HS-5 (cell line): ENCODE measurements at regions not wholly inside any gene's neighbourhood (a gene's known extent, or its start where the extent isn't known, plus 50 kb on each side); places are given as distances from the start of the nearest gene placed in this dataset.
"Not testable (repeated sequence)": the region's sequence is repeated elsewhere in the genome, so short reads cannot be mapped to it uniquely, and the experiment has no call there.

Source experiments
- DNase-seq: peaks from one replicate; pipeline ENCODE4 v3.0.0-alpha.2; 2012; ENCODE audit warnings: low read depth

- no peak for DNase-seq
Measured at GRCh38 chr3:104137116-104137515, 1229.6 kb upstream of the ALCAM start.

DNA sequence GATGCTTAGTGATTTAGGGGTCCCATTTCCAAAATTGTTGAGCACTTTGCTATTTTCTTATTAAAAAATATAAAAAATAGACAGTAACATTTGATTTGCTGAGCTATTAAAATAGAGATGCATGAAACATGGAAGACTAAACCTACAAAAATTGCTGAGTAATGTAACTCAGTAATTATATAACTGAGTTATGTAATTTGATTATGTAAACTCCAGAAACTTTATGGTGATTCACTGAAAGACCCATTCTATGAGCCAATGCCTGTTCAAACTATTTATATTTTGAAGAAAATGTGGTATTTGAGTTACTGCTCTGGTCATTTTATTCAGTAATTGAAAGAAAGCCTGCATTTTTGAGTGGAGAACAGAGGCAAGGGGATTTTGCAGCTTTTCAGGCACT, 1221.5 kb upstream of the ALCAM start:
- no peak for DNase-seq

GRCh38 chr3:104149154-104149553, 1217.6 kb upstream of the ALCAM start:
- no peak for DNase-seq

- DNase-seq = no peak
Measured at GRCh38 chr3:104150724-104151123, 1216.0 kb upstream of the ALCAM start.

GRCh38 chr3:104154896-104155295, 1211.8 kb upstream of the ALCAM start:
- DNase-seq = no peak

DNA sequence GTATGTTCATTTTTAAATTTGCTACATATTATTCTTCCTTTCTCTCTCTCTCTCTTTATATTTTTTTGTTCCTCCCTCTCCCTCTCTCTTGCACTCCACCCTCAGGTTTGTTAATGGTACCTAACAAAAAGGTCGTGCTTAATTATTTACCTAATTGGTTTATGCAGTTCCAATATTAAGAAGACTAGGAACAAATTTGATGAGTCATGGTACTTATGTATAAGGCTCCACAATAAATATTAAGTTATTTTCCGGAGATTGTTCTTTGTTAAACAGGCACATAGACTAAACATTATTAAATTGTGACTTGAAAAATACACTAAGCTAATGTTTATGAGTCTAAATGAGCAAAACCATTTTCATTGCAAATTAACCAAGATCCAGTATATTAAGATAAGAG, 1200.8 kb upstream of the ALCAM start:
- no peak for DNase-seq

DNA sequence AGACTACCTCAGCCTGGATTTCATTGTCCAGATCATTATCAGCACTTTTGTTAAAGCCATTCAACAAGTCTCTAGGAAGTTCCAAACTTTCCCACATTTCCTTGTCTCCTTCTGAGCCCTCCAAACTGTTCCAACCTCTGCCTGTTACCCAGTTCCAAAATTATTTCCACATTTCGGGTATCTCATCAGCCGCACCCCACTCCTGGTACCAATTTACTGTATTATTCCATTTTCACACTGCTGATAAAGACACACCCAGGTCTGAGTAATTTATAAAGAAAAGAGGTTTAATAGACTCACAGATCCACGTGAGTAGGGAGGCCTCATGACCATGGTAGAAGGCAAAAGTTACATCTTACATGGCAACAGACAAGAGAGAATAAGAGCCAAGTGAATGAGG, 1198.3 kb upstream of the ALCAM start:
- DNase-seq = no peak

GRCh38 chr3:104175696-104176095, 1191.0 kb upstream of the ALCAM start:
- no peak for DNase-seq

- DNase-seq = no peak
Measured at GRCh38 chr3:104176706-104177105, 1190.0 kb upstream of the ALCAM start.

DNA sequence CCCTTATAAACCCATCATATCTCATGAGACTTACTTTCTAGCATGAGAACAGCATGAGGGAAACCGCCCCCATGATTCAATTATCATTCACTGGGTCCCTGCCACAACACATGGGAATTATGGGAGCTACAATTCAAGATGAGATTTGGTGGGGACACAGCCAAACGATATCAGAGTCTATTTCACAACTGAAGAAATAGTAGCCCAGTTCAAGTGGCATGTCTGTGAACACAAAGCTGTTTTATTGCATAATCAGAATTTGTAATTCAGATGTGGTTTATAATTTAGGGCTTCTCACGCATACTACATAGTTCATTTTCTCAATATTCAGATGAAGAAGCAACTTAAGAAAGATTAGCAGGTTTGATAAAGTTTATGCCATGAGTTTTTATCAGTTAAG, 1188.0 kb upstream of the ALCAM start:
- no peak for DNase-seq

DNA sequence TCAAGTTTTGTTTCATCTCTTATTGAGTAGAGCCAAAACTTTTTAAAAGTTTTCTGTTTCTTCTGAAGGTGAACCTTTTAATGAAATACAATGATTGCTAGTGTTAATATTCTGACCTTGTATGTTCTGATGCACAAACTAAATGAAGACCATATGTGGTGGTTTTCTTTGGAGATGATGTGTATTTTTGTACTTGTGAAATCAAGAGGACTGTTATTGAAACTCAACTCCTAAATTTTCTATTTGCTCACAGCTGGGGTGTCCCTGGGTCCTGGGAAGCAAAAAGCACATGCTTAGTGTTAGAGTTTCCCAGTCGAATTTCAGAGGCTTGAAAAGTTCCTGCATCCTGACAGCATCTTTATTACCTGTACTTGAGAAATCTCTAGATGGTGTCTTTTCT, 1185.8 kb upstream of the ALCAM start:
- no peak for DNase-seq

DNA sequence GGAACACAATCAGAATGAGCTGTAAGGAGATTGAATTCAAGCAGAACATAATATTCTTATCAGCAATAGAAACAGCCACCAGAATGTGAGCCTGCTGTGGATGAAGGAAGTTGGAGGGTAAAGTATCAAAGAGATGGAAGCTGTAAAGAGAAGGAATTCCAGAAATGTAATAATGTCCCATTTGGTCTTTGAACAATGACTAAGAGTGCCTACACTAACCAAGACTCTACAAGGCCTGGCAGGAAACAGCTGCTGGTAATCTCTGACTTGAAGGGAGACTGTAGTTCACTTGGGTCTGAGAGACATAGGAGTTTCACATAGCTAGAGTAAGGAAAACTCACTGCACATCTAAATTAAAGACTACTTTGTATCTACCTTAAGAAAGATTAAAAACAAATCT, 1176.0 kb upstream of the ALCAM start:
- DNase-seq = no peak

GRCh38 chr3:104198131-104198530, 1168.6 kb upstream of the ALCAM start:
- DNase-seq = no peak

- no peak for DNase-seq
Measured at GRCh38 chr3:104206925-104207324, 1159.8 kb upstream of the ALCAM start.

DNA sequence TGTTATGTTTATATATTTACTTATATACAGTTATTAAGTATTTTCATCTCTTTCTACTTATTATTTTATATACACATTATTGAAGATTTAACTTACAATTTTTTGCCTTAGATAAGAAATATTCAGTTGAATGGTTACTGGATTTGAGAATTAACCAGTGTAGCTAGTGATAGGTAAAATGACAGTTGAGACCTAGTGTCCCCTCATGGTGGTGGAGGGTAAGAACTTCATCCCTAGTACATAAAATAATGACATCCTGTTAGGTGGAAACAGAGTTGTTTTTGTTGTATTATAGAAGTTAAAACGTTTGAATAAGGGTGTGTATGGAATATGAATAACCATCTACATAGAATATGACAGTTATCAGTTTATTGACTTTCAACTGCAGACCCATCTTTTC, 1152.4 kb upstream of the ALCAM start:
- DNase-seq = no peak

- no peak for DNase-seq
Measured at GRCh38 chr3:104214937-104215336, 1151.8 kb upstream of the ALCAM start.

- not testable (repeated sequence) for DNase-seq
Measured at GRCh38 chr3:104219046-104219445, 1147.7 kb upstream of the ALCAM start.

- no peak for DNase-seq
Measured at GRCh38 chr3:104234442-104235194, 1132.1 kb upstream of the ALCAM start.

DNA sequence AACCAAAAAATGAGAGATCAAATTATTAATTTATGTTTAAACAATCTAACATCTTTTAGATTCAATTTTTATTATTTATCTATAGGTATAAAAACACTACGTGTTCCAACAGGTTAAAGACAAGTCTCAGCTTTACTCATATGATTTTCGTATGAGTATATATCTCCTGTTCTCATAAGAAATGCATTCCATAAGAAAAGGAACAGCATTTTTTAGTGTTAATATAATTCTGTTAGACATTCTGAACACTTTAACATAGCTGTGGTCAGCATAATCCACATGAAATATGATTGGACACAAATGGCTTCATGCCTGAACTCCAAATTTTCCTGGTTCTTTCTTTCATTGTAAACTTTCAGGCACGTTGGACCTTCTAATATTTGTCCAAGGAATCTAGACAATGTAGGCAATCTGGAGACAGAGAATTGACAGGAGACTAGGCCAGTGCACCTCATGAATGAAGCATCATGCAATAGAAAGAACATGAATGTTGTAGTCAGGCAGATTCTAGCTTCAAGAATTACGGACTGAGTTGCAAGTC, 1122.0 kb upstream of the ALCAM start:
- DNase-seq = no peak

- DNase-seq = no peak
Measured at GRCh38 chr3:104245261-104245660, 1121.4 kb upstream of the ALCAM start.

DNA sequence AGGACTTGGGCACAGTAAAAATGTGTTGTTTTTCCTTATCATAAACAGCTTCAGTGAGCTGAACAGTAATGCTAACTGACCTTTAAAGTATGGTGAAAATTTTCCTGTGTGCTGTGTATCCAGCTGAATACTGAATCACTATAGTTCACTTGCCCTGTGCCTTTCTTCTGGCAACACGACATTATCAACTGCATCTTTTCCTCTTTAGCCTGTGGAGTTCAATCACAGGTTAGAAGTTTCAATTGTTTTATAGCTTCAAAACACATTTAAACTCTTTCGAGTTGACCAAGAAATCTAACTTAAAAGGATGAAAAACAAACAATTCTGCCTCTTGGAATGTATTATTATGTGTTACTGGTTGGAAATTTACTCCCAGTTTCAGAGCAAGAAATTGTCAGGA, 1120.7 kb upstream of the ALCAM start:
- no peak for DNase-seq

- DNase-seq = no peak
Measured at GRCh38 chr3:104257486-104257885, 1109.2 kb upstream of the ALCAM start.

DNA sequence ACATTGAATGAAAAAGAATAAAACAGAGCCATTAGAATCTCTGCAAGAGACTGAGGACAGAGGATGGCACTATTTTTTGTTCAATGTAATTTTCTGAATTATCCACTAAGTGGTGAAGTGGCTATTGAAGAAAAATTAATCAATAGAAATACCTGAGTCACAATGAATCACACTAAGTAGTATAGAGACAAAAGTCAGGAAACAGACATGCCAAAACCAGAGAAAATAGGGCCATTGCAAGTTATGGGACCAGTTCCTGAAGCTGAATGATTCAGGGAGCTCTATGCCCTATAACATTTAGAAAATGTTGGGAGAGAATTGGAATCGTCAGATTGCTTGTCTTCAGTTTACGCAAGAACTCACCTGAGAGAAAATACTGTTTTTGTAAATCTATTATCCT, 1103.2 kb upstream of the ALCAM start:
- no peak for DNase-seq

DNA sequence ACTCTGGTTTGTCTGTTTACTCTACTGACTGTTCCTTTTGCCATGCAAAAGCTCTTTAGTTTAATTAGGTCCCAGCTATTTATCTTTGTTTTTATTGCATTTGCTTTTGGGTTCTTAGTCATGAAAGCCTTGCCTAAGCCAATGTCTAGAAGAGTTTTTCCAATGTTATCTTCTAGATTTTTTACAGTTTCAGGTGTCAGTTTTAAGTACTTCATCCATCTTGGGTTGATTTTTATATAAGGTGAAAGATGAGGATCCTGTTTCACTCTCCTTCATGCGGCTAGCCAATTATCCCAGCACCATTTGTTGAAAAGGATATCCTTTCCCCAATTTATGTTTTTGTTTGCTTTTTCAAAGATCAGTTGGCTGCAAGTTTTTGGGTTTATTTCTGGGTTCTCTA, 1100.5 kb upstream of the ALCAM start:
- DNase-seq = not testable (repeated sequence)
